ENCODE measurements at regions not wholly inside any gene's neighbourhood (a gene's known extent, or its start where the extent isn't known, plus 50 kb on each side); places are given as distances from the start of the nearest gene placed in this dataset.

DNA sequence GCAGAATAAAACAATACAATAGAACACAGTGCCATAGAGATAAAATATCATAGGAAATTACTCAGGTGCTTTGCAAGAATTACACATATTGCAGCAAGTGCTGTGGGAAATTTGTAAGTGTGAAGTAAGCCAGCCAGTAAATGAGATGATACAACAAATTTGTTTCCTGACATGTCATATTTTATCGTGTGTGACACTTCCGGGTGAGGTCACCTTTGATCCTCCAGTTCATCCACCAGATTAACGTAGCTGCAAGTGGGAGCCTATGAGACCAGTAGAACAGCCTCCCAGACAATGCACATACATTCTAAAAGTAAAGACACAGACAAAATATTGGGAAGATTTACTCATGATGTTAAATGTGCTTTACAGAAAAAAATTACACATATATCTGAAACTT lies 72.2 kb downstream of the PRDM9 start:
- no peak for DNase-seq

GRCh38 chr5:23583081-23583480 lies 75.7 kb downstream of the PRDM9 start:
- no peak for DNase-seq

GRCh38 chr5:23588841-23589326 lies 81.5 kb downstream of the PRDM9 start:
- DNase-seq: no peak

DNA sequence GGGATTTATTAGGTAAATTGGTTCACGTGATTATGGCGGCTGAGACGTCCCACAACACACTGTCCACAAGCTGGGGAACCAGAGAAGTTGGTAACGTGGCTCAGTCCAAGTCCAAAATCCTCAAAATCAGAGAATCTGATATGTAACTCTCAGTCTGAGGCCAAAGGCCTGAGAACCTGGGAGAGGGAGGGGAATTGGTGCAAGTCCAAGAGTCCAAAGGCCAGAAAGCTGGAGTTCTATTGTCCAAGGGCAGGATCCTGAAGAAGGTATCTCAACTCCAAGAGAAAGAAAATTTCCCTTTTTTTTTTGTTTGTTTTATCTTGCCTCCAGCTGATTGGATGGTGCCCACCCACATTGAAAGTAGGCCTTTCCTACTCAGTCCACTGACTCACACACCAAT lies 83.8 kb downstream of the PRDM9 start:
- DNase-seq: no peak

GRCh38 chr5:23606927-23607326 lies 99.5 kb downstream of the PRDM9 start:
- no peak for DNase-seq

DNA sequence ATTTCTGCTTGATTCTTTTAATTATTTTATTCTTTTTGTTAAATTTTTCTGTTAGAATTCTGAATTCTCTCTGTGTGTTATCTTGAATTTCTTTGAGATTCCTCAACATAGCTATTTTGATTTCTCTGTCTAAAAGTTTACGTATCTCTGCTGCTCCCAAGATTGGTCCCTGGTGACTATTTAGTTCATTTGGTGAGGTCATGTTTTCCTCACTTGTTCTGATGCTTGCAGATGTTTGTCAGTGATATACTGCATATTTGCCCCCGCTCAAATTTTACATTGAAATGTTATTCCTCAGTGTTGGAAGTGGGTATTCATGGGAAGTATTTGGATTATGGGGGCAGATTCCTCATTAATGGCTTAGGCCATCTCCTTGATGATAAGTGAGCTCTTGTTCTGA lies 105.3 kb downstream of the PRDM9 start:
- no peak for DNase-seq

GRCh38 chr5:23613566-23613965 lies 106.2 kb downstream of the PRDM9 start:
- no peak for DNase-seq

GRCh38 chr5:23614422-23614821 lies 107.0 kb downstream of the PRDM9 start:
- DNase-seq: no peak

DNA sequence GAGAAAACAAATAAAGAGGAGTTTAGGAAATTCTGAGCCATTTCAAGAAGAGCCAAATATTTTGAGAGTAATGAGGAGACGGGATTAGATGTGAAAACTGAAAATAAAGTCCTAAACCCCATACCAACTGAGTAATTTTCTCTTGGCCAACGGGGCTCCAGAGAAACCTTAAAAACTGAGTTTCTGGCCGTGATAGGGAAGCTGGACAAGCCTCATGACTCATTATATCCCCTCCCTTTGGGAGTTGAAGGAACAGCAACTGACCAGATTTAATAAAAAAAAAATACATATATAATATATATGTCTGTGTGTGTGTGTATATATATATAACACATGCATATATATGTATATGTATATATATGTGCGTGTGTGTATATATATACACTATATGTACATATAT lies 119.6 kb downstream of the PRDM9 start:
- no peak for DNase-seq

DNA sequence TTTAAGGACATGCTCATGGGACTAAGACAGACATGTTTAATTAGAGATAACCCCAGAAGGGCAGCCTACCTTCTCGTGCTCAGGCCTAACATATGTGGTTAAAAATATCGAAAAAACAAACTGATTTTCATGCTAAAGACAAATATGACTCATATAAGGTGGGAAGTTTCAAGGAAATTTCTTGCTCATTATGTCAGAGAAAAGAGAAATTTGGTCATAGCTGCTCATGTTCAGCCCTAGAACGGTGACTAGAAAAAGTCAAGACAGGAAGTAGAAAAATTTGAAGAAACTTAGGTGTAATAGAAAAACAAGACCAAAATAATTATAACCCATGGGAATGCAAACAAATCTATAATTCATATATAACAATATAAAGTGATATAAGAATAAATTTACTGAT lies 120.6 kb downstream of the PRDM9 start:
- no peak for DNase-seq

- DNase-seq: no peak
Measured at GRCh38 chr5:23629396-23629795, 122.0 kb downstream of the PRDM9 start.

GRCh38 chr5:23631302-23632045 lies 124.1 kb downstream of the PRDM9 start:
- no peak for DNase-seq

DNA sequence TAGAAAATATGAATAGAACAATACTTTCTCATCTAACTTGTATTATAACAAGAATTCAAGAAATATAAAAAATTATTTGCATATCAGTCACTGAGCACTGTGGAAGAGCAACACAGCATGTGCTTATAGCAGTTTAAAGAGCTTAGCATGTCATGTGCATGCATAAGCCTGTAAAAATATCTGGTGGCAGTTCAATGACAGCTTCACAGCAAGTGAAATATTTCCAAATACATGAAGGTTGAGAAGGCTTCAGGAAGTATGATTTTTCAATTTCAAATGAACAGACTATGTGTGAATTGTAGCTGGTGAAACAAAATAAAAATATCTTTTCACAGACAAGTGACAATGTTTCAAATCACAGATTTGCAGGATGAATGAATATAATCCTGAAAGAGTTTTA lies 128.5 kb downstream of the PRDM9 start:
- DNase-seq: no peak

DNA sequence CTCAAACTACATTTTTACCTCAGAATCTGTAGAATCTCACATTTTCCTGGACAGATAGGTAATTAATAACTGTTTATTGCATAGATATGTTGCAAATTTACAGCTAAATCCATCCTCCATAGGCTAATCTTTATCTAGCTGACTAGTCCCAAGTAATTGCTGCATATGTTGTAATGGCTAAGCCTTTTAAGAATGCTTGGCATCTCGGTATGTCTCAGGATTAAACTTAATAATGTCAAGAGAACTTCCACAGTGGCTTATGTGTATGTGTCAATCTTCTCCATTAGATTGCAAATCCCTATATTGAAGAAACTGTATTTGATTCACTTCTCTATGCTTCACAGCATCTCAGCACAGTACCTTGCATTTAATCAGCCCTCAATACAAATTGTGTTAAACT lies 131.9 kb downstream of the PRDM9 start:
- no peak for DNase-seq

GRCh38 chr5:23648656-23649055 lies 141.2 kb downstream of the PRDM9 start:
- DNase-seq: no peak

GRCh38 chr5:23649594-23649993 lies 142.2 kb downstream of the PRDM9 start:
- DNase-seq: no peak

DNA sequence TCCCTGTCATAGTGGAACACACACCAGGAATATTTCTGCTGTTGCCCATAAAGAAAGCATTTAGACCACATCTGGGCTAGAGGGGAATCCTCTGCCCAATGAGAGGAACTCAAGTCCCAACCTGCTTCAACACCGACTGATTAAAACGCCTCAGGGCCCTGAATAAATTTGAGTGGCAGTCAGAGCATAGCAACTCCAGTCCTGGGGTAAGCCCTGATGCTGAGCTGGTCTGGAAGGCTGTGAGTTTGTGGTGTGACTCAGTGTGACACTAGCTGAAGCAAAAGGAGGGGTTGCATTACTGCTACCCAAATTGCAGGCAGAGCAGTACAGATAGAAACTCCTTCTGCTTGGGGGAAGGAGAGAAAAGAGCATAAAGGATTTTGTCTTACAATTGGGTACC lies 148.3 kb downstream of the PRDM9 start:
- DNase-seq: no peak

- no peak for DNase-seq
Measured at GRCh38 chr5:23675456-23675855, 168.0 kb downstream of the PRDM9 start.

DNA sequence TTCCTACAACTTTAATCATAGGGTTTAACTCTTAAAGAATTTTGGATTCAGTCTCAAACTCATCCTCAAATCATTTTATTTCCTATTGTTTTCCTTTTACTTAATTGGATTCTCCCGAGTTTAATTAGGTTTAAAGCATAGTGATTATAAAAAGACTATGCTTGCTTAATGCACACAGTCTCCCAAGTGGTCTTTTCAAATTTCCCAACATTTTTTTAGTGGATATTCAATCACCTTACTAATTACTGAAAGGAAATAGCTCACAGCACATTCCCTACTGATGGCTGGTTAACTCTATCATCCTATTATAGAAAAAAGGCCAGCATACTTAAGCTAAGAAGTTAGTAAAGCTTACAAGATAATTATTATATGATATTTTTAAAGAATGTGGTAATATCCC lies 170.6 kb downstream of the PRDM9 start:
- no peak for DNase-seq

GRCh38 chr5:23684103-23684502 lies 176.7 kb downstream of the PRDM9 start:
- no peak for DNase-seq

DNA sequence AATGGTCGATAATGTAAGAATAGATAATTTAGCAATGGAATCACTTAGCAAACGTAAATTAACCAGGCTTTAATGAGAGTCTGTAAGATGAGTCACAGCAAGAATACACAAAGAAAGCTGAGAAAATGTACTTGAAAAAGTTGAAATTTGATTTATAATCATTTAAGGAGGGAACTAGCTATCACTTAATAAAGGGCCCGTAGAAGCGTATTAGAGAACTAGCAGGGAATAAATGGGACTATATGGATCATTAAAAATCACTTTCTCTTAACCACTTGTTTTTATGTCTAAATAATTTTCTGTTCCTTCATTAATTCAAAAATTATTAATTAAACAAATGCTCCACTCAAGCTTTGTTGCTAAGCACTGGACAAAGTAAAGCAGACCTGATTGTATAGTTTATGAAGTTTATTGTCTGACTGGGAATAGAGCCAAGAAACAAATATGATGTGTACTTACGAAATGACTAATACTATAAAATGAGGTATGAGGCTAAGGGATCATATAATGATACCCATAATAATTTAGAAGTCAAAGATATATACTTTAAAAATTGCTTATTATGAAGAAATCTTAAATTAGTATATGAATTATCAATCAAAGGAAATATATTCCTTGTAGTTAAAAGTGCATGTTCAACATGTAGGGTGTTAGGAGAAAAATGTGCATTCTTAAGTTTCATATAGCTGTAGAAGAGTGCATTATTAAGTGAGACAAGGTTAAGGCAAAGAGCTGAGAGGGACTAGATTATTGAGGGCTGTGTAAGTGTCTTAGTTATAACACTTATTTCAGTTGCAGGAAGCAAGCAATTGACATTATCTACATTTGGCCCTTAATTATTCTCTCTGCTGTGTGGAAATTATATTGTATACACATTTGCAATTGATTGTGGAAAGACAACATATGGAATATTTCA lies 196.8 kb downstream of the PRDM9 start:
- DNase-seq: no peak

DNA sequence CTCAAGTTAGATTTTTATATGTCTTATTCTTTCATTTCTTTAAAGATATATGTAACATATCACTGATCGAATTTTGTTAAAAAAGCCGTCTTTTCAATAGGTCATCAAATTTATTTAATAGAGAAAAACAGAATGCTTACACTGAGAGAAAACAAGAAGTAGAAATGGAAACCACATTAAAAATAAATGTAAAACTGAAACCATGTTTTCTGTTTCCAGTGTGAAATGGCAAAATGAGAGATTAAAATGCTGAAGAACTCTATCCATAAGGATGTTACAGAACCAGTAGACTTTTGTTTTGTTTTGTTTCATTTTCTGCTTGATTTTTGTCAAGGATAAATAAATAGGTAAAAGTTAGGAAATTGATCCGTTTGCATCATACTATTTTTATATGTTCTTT lies 210.1 kb downstream of the PRDM9 start:
- DNase-seq: no peak

GRCh38 chr5:23718564-23718963 lies 211.2 kb downstream of the PRDM9 start:
- no peak for DNase-seq

GRCh38 chr5:23721336-23721735 lies 213.9 kb downstream of the PRDM9 start:
- no peak for DNase-seq
